HepG2 (cell line): ENCODE measurements at regions not wholly inside any gene's neighbourhood (a gene's known extent, or its start where the extent isn't known, plus 50 kb on each side); places are given as distances from the start of the nearest gene placed in this dataset.

Experiments
- ARID2 ChIP-seq: sonication (generic); formaldehyde crosslinking; IDR thresholded peaks from 2 replicates; pipeline ENCODE4 v1.8.1; 2022; ENCODE audit warnings: mild to moderate bottlenecking, missing genetic modification reagents, borderline replicate concordance
- KMT2A ChIP-seq: sonication (generic); formaldehyde crosslinking; IDR thresholded peaks from 2 replicates; pipeline ENCODE4 v1.4.0; 2020; ENCODE audit warnings: missing genetic modification reagents
- NFAT5 ChIP-seq: sonication (generic); formaldehyde crosslinking; IDR thresholded peaks from 2 replicates; pipeline ENCODE4 v1.4.0; 2020; ENCODE audit warnings: missing genetic modification reagents
- ONECUT2 ChIP-seq: sonication (generic); formaldehyde crosslinking; IDR thresholded peaks from 2 replicates; pipeline ENCODE4 v1.4.0; 2020; ENCODE audit warnings: missing genetic modification reagents
- RARG ChIP-seq: sonication (generic); formaldehyde crosslinking; IDR thresholded peaks from 2 replicates; pipeline ENCODE4 v1.4.0; 2020; ENCODE audit warnings: low read depth, mild to moderate bottlenecking, missing genetic modification reagents
- TCF12 ChIP-seq, 2 experiments: fragments of 450-650 bp in 1 of 2; sonication (generic) in 1 of 2; formaldehyde crosslinking in 1 of 2; IDR thresholded peaks; 2 replicates each; pipeline versions ENCODE4 v1.6.1 to v1.8.0; 2017 to 2022; ENCODE audit warnings: antibody characterized with exemption in 1 of 2, mild to moderate bottlenecking in 1 of 2, missing genetic modification reagents in 1 of 2, moderate library complexity in 1 of 2
- ZFP1 ChIP-seq: IDR thresholded peaks from 2 replicates; pipeline ENCODE4 v1.6.1; 2016
- TF ChIP-seq, protein P1 (sequence below): sonication (generic); formaldehyde crosslinking; IDR thresholded peaks from 2 replicates; pipeline ENCODE4 v1.9.0; 2021; ENCODE audit warnings: missing genetic modification reagents, mild to moderate bottlenecking, borderline replicate concordance
- TF ChIP-seq, protein P2 (sequence below): sonication (generic); formaldehyde crosslinking; IDR thresholded peaks from 2 replicates; pipeline ENCODE4 v1.4.0; 2020; ENCODE audit warnings: missing genetic modification reagents, borderline replicate concordance
- TF ChIP-seq, protein P3 (sequence below): sonication (generic); formaldehyde crosslinking; IDR thresholded peaks from 2 replicates; pipeline ENCODE4 v1.8.0; 2022; ENCODE audit warnings: mild to moderate bottlenecking, missing genetic modification reagents, borderline replicate concordance
- TF ChIP-seq, protein P4 (sequence below): sonication (generic); formaldehyde crosslinking; IDR thresholded peaks from 2 replicates; pipeline ENCODE4 v1.9.0; 2021; ENCODE audit warnings: missing genetic modification reagents, borderline replicate concordance

GRCh38 chr2:105497094-105497493 lies 98.2 kb upstream of the FHL2 start (continued):
- TF ChIP-seq NFAT5 (CRISPR knock-in tag) (no peak), RARG (no peak), ARID2 (no peak), TCF12 (IDR thresholded peaks at IDR 0.05) (no peak), TCF12 (CRISPR knock-in tag; IDR thresholded peaks at IDR 0.05) (no peak), ONECUT2 (CRISPR knock-in tag) (no peak), KMT2A (no peak), ZFP1 (CRISPR knock-in tag) (no peak)
- TF ChIP-seq, protein P1, sequence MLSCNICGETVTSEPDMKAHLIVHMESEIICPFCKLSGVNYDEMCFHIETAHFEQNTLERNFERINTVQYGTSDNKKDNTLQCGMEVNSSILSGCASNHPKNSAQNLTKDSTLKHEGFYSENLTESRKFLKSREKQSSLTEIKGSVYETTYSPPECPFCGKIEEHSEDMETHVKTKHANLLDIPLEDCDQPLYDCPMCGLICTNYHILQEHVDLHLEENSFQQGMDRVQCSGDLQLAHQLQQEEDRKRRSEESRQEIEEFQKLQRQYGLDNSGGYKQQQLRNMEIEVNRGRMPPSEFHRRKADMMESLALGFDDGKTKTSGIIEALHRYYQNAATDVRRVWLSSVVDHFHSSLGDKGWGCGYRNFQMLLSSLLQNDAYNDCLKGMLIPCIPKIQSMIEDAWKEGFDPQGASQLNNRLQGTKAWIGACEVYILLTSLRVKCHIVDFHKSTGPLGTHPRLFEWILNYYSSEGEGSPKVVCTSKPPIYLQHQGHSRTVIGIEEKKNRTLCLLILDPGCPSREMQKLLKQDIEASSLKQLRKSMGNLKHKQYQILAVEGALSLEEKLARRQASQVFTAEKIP (CRISPR knock-in tag), result no peak
- TF ChIP-seq, protein P2, sequence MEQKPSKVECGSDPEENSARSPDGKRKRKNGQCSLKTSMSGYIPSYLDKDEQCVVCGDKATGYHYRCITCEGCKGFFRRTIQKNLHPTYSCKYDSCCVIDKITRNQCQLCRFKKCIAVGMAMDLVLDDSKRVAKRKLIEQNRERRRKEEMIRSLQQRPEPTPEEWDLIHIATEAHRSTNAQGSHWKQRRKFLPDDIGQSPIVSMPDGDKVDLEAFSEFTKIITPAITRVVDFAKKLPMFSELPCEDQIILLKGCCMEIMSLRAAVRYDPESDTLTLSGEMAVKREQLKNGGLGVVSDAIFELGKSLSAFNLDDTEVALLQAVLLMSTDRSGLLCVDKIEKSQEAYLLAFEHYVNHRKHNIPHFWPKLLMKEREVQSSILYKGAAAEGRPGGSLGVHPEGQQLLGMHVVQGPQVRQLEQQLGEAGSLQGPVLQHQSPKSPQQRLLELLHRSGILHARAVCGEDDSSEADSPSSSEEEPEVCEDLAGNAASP (CRISPR knock-in tag), result no peak
- TF ChIP-seq, protein P3, sequence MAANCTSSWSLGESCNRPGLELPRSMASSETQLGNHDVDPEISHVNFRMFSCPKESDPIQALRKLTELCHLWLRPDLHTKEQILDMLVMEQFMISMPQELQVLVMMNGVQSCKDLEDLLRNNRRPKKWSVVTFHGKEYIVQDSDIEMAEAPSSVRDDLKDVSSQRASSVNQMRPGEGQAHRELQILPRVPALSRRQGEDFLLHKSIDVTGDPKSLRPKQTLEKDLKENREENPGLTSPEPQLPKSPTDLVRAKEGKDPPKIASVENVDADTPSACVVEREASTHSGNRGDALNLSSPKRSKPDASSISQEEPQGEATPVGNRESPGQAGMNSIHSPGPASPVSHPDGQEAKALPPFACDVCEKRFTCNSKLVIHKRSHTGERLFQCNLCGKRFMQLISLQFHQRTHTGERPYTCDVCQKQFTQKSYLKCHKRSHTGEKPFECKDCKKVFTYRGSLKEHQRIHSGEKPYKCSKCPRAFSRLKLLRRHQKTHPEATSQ (CRISPR knock-in tag), result no peak
- TF ChIP-seq, protein P4, sequence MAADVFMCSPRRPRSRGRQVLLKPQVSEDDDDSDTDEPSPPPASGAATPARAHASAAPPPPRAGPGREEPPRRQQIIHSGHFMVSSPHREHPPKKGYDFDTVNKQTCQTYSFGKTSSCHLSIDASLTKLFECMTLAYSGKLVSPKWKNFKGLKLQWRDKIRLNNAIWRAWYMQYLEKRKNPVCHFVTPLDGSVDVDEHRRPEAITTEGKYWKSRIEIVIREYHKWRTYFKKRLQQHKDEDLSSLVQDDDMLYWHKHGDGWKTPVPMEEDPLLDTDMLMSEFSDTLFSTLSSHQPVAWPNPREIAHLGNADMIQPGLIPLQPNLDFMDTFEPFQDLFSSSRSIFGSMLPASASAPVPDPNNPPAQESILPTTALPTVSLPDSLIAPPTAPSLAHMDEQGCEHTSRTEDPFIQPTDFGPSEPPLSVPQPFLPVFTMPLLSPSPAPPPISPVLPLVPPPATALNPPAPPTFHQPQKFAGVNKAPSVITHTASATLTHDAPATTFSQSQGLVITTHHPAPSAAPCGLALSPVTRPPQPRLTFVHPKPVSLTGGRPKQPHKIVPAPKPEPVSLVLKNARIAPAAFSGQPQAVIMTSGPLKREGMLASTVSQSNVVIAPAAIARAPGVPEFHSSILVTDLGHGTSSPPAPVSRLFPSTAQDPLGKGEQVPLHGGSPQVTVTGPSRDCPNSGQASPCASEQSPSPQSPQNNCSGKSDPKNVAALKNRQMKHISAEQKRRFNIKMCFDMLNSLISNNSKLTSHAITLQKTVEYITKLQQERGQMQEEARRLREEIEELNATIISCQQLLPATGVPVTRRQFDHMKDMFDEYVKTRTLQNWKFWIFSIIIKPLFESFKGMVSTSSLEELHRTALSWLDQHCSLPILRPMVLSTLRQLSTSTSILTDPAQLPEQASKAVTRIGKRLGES (CRISPR knock-in tag), result no peak
